Stomach smooth muscle (tissue), 2 donors: ENCODE measurements at regions not wholly inside any gene's neighbourhood (a gene's known extent, or its start where the extent isn't known, plus 50 kb on each side); places are given as distances from the start of the nearest gene placed in this dataset.

Source experiments
- H3K27ac ChIP-seq: one replicate; pipeline ENCODE4 v1.7.0; 2013; ENCODE audit warnings: mild to moderate bottlenecking, low read length, inconsistent platforms
- H3K27me3 ChIP-seq, 2 donors: one replicate each; pipeline ENCODE4 v1.7.0; 2013; ENCODE audit warnings: low read length in 2 of 2; ENCODE audit not compliant: insufficient read depth in 2 of 2, control insufficient read depth in 1 of 2
- H3K36me3 ChIP-seq, 2 donors: one replicate each; pipeline ENCODE4 v1.7.0; 2013; ENCODE audit warnings: low read length in 2 of 2; ENCODE audit not compliant: control insufficient read depth in 2 of 2, insufficient read depth in 2 of 2
- H3K4me1 ChIP-seq: one replicate; pipeline ENCODE4 v1.7.0; 2013; ENCODE audit warnings: low read length; ENCODE audit not compliant: control insufficient read depth, insufficient read depth
- H3K4me3 ChIP-seq, 2 donors: one replicate each; pipeline ENCODE4 v1.7.0; 2013; ENCODE audit warnings: low read length in 2 of 2
- H3K9ac ChIP-seq, 2 donors: one replicate each; pipeline ENCODE4 v1.7.0; 2013; ENCODE audit warnings: low read length in 2 of 2, mild to moderate bottlenecking in 1 of 2
- H3K9me3 ChIP-seq, 2 donors: one replicate each; pipeline ENCODE4 v1.7.0; 2013; ENCODE audit warnings: low read length in 2 of 2; ENCODE audit not compliant: control insufficient read depth in 2 of 2
- donor health status: healthy.
- donor health status: Pancreatic carcinoma.

DNA sequence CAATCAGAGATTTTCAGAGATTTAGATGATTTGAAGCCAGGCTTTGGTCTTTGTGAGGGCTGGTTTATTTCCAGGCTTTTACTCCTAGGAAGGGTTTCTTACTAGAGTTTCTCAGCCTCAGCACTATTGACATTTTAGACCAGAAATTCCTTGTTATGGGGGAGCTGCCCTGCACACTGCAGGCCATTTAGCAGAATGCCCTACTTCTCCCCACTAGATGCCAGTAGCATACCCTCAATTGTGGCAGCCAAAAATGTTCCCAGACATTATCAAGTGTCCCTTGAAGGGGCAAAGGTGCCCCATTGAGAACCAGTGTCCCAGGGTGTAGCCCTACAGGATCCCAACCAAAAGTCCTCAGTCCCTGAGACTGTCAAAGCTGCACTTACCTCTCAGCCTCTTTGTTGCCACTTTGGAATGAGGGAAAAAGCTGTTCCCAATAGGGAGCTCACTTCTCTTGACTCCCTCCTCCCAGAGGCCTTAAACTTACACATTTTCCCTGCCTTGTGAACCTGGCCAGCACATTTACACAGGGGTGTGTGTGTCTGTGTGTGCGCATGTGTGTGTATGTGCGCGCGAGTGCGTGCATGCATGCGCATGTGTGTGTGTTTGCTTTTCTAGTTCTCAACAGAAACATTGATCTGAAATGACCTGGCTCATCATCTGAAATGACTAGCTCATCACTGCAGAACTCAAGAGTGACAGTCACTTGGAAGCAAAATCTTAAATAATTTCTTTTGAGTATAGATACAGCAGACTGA lies 231.4 kb downstream of the QDPR start:
- Histone ChIP-seq H3K9ac (no peak overlapping the region), H3K9me3 (no peaks in the 10 kb centered on the region), H3K27ac (no peak overlapping the region), H3K36me3 (no peaks in the 10 kb centered on the region), H3K4me3 (no peak overlapping the region), H3K4me1 (no peaks in the 10 kb centered on the region), H3K27me3 (no peaks in the 10 kb centered on the region)

DNA sequence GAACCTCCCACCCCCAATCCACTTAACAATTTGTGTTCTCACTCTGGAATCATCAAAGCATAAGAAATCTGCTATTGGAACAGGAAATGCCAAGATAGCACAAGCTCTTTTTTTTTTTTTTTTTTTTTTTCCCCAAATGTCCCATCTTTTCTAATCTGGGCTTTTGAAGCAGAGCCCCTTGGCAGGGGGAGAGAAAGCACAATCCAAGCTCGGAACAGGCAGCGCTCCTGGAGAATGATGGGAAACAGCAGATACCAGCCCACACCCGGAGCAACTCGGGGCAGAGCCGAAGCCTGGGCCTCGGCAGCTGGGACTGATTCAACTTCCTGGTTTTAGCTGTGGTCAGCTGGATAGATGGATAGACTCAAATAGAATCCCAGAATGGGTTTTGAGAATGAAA lies 235.1 kb downstream of the QDPR start:
- Histone ChIP-seq H3K36me3 (no peaks in the 10 kb centered on the region), H3K9ac (no peak overlapping the region), H3K4me3 (no peak overlapping the region), H3K9me3 (no peaks in the 10 kb centered on the region), H3K27ac (no peak overlapping the region), H3K27me3 (no peaks in the 10 kb centered on the region), H3K4me1 (no peaks in the 10 kb centered on the region)

DNA sequence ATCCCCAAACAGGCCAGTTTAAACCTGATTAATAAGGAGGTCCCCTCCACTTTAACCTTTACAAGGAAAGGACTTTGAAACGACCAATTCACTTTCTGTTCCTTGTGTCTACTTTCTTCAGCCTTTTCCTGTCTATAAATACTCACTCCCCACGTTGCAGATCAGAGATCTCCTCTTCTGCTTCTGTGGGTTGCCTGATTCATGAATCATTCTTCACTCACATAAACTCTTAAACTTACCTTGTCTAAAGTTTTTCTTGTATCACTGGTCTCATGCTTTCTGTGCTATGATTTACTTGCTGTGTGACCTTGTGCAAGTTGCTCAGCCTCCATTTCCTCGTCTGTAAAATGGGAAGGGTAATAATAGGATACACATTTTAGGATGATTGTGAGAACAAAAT lies 236.1 kb downstream of the QDPR start:
- H3K27me3 ChIP-seq: no peaks in the 10 kb centered on the region

DNA sequence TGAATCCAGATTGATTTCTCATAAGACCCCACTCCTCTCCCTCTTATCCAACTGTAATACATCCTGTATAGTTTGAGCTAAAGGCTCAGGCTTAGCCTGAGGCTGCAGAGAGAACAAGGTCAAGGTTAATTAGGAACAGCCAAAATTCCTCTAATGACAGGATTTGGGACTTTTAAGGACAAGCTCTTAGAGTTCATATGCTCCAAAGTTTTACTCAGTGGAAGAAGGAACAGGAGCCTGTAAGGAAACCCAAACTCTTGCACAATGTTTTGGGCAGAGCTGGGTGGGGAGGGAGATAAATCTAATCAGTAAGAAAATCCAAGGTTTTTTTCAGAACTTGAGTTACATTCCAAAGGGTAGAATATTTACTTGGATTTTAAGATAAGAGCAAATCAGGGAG lies 238.8 kb downstream of the QDPR start:
- Histone ChIP-seq H3K36me3 (no peaks in the 10 kb centered on the region), H3K9ac (no peak overlapping the region), H3K4me1 (no peaks in the 10 kb centered on the region), H3K4me3 (no peak overlapping the region), H3K9me3 (no peaks in the 10 kb centered on the region), H3K27me3 (no peaks in the 10 kb centered on the region), H3K27ac (no peak overlapping the region)

More for the DNA sequence above, 236.1 kb downstream of the QDPR start:
- Histone ChIP-seq H3K9ac (no peak overlapping the region), H3K4me1 (no peaks in the 10 kb centered on the region), H3K36me3 (no peaks in the 10 kb centered on the region), H3K4me3 (no peak overlapping the region), H3K9me3 (no peaks in the 10 kb centered on the region), H3K27ac (no peak overlapping the region)

DNA sequence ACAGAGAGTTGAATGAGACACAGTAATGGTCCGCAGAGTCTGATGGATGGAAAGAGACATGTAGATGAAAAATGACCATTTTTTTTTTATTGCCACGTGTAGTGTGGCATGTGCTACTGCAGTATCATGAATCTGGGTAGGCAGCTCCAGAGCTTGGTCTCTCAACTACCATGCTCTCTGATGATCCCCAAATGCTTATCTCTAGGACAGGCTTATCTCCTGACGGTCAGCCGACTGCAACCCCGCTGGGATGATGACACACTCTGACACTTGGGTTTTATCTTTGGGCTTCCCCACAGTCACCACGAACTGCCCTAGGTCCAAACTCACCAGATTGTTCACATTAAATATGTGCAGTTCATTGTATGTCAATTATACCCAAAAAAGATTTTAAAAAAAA lies 239.7 kb downstream of the QDPR start:
- no peaks in the 10 kb centered on the region for H3K4me1 ChIP-seq
- no peaks in the 10 kb centered on the region for H3K36me3 ChIP-seq
- no peaks in the 10 kb centered on the region for H3K27me3 ChIP-seq
- no peaks in the 10 kb centered on the region for H3K9me3 ChIP-seq
- no peak overlapping the region for H3K27ac ChIP-seq
- H3K9ac ChIP-seq: no peak overlapping the region
- no peak overlapping the region for H3K4me3 ChIP-seq

DNA sequence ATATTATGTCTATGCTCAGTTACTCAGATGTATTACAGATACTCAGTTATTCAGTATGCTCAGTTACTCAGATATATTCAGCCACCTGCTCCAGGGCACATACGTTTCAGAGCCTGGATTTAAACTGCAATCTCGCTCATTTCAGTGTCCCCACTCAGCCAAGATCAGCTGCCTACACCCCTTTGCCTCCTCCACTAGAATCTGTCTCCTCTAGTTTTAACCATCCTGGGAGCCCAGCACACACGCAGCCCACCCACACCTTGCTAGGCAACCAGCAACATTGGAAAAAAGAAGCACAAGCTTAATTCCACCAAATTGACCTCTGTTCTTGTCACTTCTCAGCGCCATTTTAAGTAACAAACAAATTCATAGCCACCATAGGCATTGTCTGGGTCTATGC lies 246.2 kb downstream of the QDPR start:
- no peaks in the 10 kb centered on the region for H3K36me3 ChIP-seq
- H3K9ac ChIP-seq: no peak overlapping the region
- H3K9me3 ChIP-seq: no peaks in the 10 kb centered on the region
- no peaks in the 10 kb centered on the region for H3K27me3 ChIP-seq
- H3K4me3 ChIP-seq: no peak overlapping the region
- no peak overlapping the region for H3K27ac ChIP-seq
- H3K4me1 ChIP-seq: no peaks in the 10 kb centered on the region

DNA sequence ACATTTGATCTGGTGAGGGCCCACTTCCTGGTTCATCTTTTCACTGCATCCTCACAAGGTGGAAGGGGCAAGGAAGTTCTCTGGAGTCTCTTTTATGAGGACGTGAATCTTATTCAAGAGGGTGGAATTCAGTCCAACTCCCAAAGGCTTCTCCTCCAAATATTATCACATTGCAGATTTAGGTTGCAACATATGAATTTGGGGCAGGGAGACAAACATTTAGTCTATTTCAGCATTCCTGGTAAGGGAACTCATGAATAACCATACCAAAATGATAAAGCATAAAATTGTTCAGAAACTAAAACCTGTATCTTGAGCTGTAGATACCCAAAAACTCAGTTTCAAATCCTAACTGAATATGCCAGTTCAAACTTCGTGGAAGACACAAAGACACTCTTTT lies 246.8 kb downstream of the QDPR start:
- H3K4me1 ChIP-seq: no peaks in the 10 kb centered on the region
- no peak overlapping the region for H3K27ac ChIP-seq

DNA sequence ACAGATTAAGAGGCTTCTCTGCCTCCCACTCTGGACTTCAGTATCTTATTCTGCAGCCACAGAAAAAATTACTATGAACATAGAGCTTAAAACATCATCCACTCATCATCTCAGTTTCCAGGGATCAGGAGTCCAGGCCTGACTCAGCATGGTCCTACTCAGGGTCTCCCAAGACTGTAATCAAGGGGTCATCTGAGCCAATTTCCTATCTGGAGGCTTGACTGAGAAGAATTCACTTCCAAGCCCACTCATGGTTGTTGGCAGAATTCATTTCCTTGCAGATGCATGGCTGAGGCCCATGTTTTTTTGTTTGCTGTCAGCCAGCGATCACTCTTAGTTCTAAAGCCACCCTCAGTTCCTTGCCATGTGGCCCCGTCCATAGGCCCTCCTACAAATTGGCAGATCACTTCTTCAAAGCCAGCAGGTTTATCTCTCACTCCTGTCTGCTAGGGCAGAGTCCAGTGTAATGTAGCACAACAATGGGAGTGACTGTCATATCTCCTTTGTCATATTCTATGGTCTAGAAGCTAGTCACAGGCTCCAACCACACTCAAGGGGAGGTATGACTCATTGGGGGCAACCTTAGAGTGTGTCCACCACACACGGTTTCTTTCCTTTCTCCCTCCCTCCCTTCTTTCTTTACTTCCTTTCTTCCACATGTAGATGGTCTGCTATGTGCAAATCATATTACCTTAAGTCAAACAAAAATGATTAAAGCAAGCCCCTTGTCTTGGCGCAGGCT lies 251.6 kb downstream of the QDPR start:
- Histone ChIP-seq H3K36me3 (no peaks in the 10 kb centered on the region), H3K9me3 (no peaks in the 10 kb centered on the region), H3K27ac (no peak overlapping the region), H3K27me3 (no peaks in the 10 kb centered on the region), H3K9ac (no peak overlapping the region), H3K4me1 (no peaks in the 10 kb centered on the region), H3K4me3 (no peak overlapping the region)

More for the DNA sequence above, 246.8 kb downstream of the QDPR start:
- Histone ChIP-seq H3K36me3 (no peaks in the 10 kb centered on the region), H3K4me3 (no peak overlapping the region), H3K9me3 (no peaks in the 10 kb centered on the region), H3K9ac (no peak overlapping the region), H3K27me3 (no peaks in the 10 kb centered on the region)

DNA sequence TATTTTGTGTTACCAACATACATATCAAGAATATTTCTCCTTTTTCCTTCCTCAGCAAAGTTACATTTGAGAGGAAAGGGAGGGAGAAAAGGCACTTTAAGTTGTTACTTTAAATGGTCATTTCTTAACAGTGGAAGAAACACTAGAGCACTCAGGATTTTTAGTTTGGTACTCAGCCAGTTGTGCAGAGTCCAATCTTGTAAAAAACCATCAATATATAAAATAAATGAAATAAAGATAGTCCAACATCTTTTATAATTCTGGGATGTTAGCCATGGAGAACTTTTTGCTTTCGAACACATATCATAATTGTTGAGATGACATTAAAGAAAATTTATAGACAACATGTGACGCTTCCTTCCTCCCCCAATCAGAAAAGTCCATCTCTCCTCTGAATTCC lies 253.8 kb downstream of the QDPR start:
- H3K9ac ChIP-seq: no peak overlapping the region
- no peak overlapping the region for H3K4me3 ChIP-seq
- H3K27me3 ChIP-seq: no peaks in the 10 kb centered on the region
- H3K36me3 ChIP-seq: no peaks in the 10 kb centered on the region
- no peak overlapping the region for H3K27ac ChIP-seq
- H3K4me1 ChIP-seq: no peaks in the 10 kb centered on the region
- no peaks in the 10 kb centered on the region for H3K9me3 ChIP-seq

DNA sequence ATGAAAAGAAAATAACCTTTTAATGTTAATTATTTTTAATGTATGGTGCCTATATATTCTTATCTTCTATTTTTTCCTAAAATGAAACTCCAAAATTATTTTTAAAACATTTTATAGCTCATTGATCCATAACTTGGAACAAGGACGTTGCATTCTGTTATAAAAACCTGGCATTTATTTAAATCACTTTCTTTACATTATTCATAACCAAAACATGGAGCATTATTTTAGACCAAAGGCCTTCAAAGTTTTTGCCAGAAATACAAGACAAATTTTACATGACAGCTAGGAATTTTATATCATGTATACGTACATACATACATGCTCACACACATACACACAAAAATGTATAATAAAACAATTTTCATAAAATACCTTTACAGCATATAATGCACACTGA lies 259.8 kb downstream of the QDPR start:
- Histone ChIP-seq H3K27me3 (no peaks in the 10 kb centered on the region), H3K9me3 (no peaks in the 10 kb centered on the region), H3K27ac (no peak overlapping the region), H3K4me1 (no peaks in the 10 kb centered on the region), H3K36me3 (no peaks in the 10 kb centered on the region), H3K9ac (no peak overlapping the region), H3K4me3 (no peak overlapping the region)

DNA sequence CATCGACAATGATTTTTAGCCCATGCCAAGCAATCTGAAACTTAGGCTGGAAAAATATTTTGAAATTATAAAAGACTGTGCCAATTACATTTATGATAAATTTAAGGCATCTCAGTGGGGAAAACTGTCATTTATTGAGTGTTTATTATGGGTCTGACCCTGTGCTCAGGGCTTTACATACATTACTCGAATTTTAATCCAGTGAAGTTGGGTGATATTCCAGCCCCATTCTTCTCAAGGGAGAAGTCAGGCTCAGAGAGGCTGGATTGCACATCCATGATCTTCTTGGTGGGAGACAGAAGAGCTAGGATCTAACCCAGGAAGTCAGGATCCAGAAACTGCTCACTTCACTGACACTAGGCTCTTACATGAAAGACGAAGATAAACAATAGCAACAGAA lies 260.8 kb downstream of the QDPR start:
- Histone ChIP-seq H3K27ac (no peak overlapping the region), H3K9me3 (no peaks in the 10 kb centered on the region), H3K9ac (no peak overlapping the region), H3K4me1 (no peaks in the 10 kb centered on the region), H3K27me3 (no peaks in the 10 kb centered on the region), H3K36me3 (no peaks in the 10 kb centered on the region), H3K4me3 (no peak overlapping the region)
